Mucosa of stomach (tissue), 1 donor: ENCODE measurements at regions not wholly inside any gene's neighbourhood (a gene's known extent, or its start where the extent isn't known, plus 50 kb on each side); places are given as distances from the start of the nearest gene placed in this dataset.
A peak's percentile ranks its signal among the peaks of the same experiment; 100 is the strongest.

ENCODE experiments used
- H3K27me3 ChIP-seq: one replicate; pipeline ENCODE4 v1.7.0; 2013; ENCODE audit warnings: mild to moderate bottlenecking, low read length; ENCODE audit not compliant: control insufficient read depth, insufficient read depth
- H3K36me3 ChIP-seq: one replicate; pipeline ENCODE4 v1.7.0; 2013; ENCODE audit warnings: low read length; ENCODE audit not compliant: control insufficient read depth, insufficient read depth
- H3K4me1 ChIP-seq: one replicate; pipeline ENCODE4 v1.7.0; 2013; ENCODE audit warnings: mild to moderate bottlenecking, low read length; ENCODE audit not compliant: control insufficient read depth, insufficient read depth
- H3K4me3 ChIP-seq: one replicate; pipeline ENCODE4 v1.7.0; 2013; ENCODE audit warnings: low read length
- H3K9ac ChIP-seq: one replicate; pipeline ENCODE4 v1.7.0; 2013; ENCODE audit warnings: mild to moderate bottlenecking, low read length, moderate library complexity
- H3K9me3 ChIP-seq: one replicate; pipeline ENCODE4 v1.7.0; 2013; ENCODE audit warnings: mild to moderate bottlenecking, low read length, moderate library complexity; ENCODE audit not compliant: control insufficient read depth
- donor health status: Pancreatic carcinoma.

GRCh38 chr4:38424151-38424871 is 239.7 kb upstream of the KLF3 start:
- H3K4me3 ChIP-seq, result no peak overlapping the region
- no peaks in the 10 kb centered on the region for H3K36me3 ChIP-seq

GRCh38 chr4:38426532-38426931 is 237.5 kb upstream of the KLF3 start:
- Histone ChIP-seq H3K36me3 (no peaks in the 10 kb centered on the region), H3K4me1 (peaks cover 13% of the 10 kb centered on the region), H3K9ac (no peak overlapping the region), H3K4me3 (no peak overlapping the region), H3K27me3 (no peaks in the 10 kb centered on the region), H3K9me3 (no peaks in the 10 kb centered on the region)

More at GRCh38 chr4:38424151-38424871, 239.7 kb upstream of the KLF3 start:
- no peaks in the 10 kb centered on the region for H3K27me3 ChIP-seq
- H3K9ac ChIP-seq, result no peak overlapping the region
- no peaks in the 10 kb centered on the region for H3K9me3 ChIP-seq
- H3K4me1 ChIP-seq, result peaks cover 13% of the 10 kb centered on the region

GRCh38 chr4:38430841-38431240 is 233.2 kb upstream of the KLF3 start:
- H3K4me1 ChIP-seq, result no peaks in the 10 kb centered on the region
- no peaks in the 10 kb centered on the region for H3K36me3 ChIP-seq
- no peaks in the 10 kb centered on the region for H3K9me3 ChIP-seq
- H3K4me3 ChIP-seq, result no peak overlapping the region
- H3K27me3 ChIP-seq, result no peaks in the 10 kb centered on the region
- H3K9ac ChIP-seq, result no peak overlapping the region

- H3K4me1 ChIP-seq, result no peaks in the 10 kb centered on the region
- no peaks in the 10 kb centered on the region for H3K9me3 ChIP-seq
- no peaks in the 10 kb centered on the region for H3K27me3 ChIP-seq
- no peaks in the 10 kb centered on the region for H3K36me3 ChIP-seq
- H3K4me3 ChIP-seq, result no peak overlapping the region
- no peak overlapping the region for H3K9ac ChIP-seq
These were observed 221.8 kb upstream of the KLF3 start for GRCh38 chr4:38442073-38442788.

GRCh38 chr4:38449506-38450174 is 214.4 kb upstream of the KLF3 start:
- no peak overlapping the region for H3K4me3 ChIP-seq
- no peaks in the 10 kb centered on the region for H3K9me3 ChIP-seq
- no peaks in the 10 kb centered on the region for H3K36me3 ChIP-seq
- no peaks in the 10 kb centered on the region for H3K27me3 ChIP-seq
- peaks cover 13% of the 10 kb centered on the region for H3K4me1 ChIP-seq
- peak overlapping the region; percentile 8 for H3K9ac ChIP-seq

GRCh38 chr4:38452009-38452408 is 212.0 kb upstream of the KLF3 start:
- H3K9ac ChIP-seq, result no peak overlapping the region
- H3K36me3 ChIP-seq, result no peaks in the 10 kb centered on the region
- no peak overlapping the region for H3K4me3 ChIP-seq
- H3K4me1 ChIP-seq, result peaks cover 13% of the 10 kb centered on the region
- H3K9me3 ChIP-seq, result no peaks in the 10 kb centered on the region
- H3K27me3 ChIP-seq, result no peaks in the 10 kb centered on the region

GRCh38 chr4:38452542-38452941 is 211.5 kb upstream of the KLF3 start:
- Histone ChIP-seq H3K9ac (no peak overlapping the region), H3K36me3 (no peaks in the 10 kb centered on the region), H3K9me3 (no peaks in the 10 kb centered on the region), H3K4me3 (no peak overlapping the region), H3K27me3 (no peaks in the 10 kb centered on the region), H3K4me1 (peaks cover 13% of the 10 kb centered on the region)

- Histone ChIP-seq H3K9me3 (no peaks in the 10 kb centered on the region), H3K36me3 (no peaks in the 10 kb centered on the region), H3K27me3 (no peaks in the 10 kb centered on the region)
These were observed 210.6 kb upstream of the KLF3 start for GRCh38 chr4:38453253-38453881.

GRCh38 chr4:38454284-38454683 is 209.7 kb upstream of the KLF3 start:
- Histone ChIP-seq H3K9me3 (no peaks in the 10 kb centered on the region), H3K36me3 (no peaks in the 10 kb centered on the region), H3K9ac (no peak overlapping the region), H3K27me3 (no peaks in the 10 kb centered on the region), H3K4me1 (peaks cover 13% of the 10 kb centered on the region), H3K4me3 (no peak overlapping the region)

More at GRCh38 chr4:38453253-38453881, 210.6 kb upstream of the KLF3 start:
- H3K4me1 ChIP-seq, result peaks cover 13% of the 10 kb centered on the region
- no peak overlapping the region for H3K9ac ChIP-seq
- no peak overlapping the region for H3K4me3 ChIP-seq

GRCh38 chr4:38455092-38455862 is 208.7 kb upstream of the KLF3 start:
- Histone ChIP-seq H3K9ac (no peak overlapping the region), H3K36me3 (no peaks in the 10 kb centered on the region), H3K4me1 (peaks cover 5% of the 10 kb centered on the region), H3K9me3 (no peaks in the 10 kb centered on the region), H3K4me3 (no peak overlapping the region), H3K27me3 (no peaks in the 10 kb centered on the region)

- no peaks in the 10 kb centered on the region for H3K4me1 ChIP-seq
- H3K9me3 ChIP-seq, result no peaks in the 10 kb centered on the region
- no peak overlapping the region for H3K4me3 ChIP-seq
- no peaks in the 10 kb centered on the region for H3K36me3 ChIP-seq
- no peaks in the 10 kb centered on the region for H3K27me3 ChIP-seq
- no peak overlapping the region for H3K9ac ChIP-seq
These were observed 207.9 kb upstream of the KLF3 start for GRCh38 chr4:38456096-38456495.
